ENCODE measurements at regions not wholly inside any gene's neighbourhood (a gene's known extent, or its start where the extent isn't known, plus 50 kb on each side); places are given as distances from the start of the nearest gene placed in this dataset.

DNA sequence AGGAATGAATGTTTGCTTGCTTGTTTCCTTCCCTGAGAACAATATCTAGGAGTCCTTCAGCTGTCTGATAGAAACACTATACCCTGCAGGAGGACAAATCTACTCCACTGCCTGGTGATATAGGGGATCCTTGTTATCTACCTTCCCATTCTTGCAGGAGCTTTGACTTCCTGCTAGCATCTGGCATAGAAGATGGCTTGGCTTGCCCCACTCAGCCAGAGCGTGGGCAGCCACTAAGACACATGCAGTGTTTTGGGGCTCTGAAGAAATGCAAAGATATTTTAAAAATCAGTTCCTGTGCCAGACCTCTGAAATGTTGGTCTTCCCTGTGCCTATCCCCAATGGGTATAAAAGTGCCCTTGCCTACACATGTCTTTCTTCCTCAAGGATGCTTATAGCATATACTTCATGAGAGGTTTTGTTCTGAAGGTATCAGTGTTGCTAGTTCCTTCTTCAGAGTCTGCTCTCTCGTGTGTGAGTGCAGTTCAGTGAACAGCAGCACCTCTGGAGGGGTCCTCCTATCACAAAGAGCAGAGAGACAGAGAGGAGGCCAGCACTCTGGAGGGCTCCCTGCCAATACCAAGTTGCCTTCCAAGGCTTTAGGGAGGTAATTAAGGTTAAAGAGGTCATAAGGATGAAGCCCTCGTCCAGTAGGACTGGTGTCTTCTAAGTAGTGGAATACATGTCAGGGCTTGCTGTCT is 149.1 kb upstream of the CALCR start:
- TF ChIP-seq, protein P1, sequence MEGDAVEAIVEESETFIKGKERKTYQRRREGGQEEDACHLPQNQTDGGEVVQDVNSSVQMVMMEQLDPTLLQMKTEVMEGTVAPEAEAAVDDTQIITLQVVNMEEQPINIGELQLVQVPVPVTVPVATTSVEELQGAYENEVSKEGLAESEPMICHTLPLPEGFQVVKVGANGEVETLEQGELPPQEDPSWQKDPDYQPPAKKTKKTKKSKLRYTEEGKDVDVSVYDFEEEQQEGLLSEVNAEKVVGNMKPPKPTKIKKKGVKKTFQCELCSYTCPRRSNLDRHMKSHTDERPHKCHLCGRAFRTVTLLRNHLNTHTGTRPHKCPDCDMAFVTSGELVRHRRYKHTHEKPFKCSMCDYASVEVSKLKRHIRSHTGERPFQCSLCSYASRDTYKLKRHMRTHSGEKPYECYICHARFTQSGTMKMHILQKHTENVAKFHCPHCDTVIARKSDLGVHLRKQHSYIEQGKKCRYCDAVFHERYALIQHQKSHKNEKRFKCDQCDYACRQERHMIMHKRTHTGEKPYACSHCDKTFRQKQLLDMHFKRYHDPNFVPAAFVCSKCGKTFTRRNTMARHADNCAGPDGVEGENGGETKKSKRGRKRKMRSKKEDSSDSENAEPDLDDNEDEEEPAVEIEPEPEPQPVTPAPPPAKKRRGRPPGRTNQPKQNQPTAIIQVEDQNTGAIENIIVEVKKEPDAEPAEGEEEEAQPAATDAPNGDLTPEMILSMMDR (IDR thresholded peaks at IDR 0.05) = no peak
- TF ChIP-seq, protein P2, sequence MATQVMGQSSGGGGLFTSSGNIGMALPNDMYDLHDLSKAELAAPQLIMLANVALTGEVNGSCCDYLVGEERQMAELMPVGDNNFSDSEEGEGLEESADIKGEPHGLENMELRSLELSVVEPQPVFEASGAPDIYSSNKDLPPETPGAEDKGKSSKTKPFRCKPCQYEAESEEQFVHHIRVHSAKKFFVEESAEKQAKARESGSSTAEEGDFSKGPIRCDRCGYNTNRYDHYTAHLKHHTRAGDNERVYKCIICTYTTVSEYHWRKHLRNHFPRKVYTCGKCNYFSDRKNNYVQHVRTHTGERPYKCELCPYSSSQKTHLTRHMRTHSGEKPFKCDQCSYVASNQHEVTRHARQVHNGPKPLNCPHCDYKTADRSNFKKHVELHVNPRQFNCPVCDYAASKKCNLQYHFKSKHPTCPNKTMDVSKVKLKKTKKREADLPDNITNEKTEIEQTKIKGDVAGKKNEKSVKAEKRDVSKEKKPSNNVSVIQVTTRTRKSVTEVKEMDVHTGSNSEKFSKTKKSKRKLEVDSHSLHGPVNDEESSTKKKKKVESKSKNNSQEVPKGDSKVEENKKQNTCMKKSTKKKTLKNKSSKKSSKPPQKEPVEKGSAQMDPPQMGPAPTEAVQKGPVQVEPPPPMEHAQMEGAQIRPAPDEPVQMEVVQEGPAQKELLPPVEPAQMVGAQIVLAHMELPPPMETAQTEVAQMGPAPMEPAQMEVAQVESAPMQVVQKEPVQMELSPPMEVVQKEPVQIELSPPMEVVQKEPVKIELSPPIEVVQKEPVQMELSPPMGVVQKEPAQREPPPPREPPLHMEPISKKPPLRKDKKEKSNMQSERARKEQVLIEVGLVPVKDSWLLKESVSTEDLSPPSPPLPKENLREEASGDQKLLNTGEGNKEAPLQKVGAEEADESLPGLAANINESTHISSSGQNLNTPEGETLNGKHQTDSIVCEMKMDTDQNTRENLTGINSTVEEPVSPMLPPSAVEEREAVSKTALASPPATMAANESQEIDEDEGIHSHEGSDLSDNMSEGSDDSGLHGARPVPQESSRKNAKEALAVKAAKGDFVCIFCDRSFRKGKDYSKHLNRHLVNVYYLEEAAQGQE (IDR thresholded peaks at IDR 0.05; ENCODE audit: insufficient read depth in 1 of 2, low read depth in 2 of 2, low read length in 1 of 2) = no peak
- TF ChIP-seq SIN3A (IDR thresholded peaks at IDR 0.05; ENCODE audit: borderline replicate concordance, insufficient read depth, low read depth, low read length) (no peak), POLR2AphosphoS5 (IDR thresholded peaks at IDR 0.05; ENCODE audit: low read depth, low read length) (no peak)
